Natural killer cell (primary cell): ENCODE measurements at regions not wholly inside any gene's neighbourhood (a gene's known extent, or its start where the extent isn't known, plus 50 kb on each side); places are given as distances from the start of the nearest gene placed in this dataset.

Experiments
- ATAC-seq, 3 donors: fragments of 150-1000 bp in 2 of 3; fragments of 200-7000 bp in 1 of 3; cut with Tn5 transposase; 1 replicate in 1 of 3; 2 replicates in 2 of 3; pipeline ENCODE4 v1.10.0; 2021; ENCODE audit warnings: mild to moderate bottlenecking in 2 of 3, moderate library complexity in 2 of 3
- DNase-seq, 2 donors: peaks; one replicate each; pipeline versions ENCODE4 v3.0.0 to v3.0.0-alpha.2; 2013 to 2021; ENCODE audit warnings: mixed read lengths in 1 of 2
- H3K27ac ChIP-seq: one replicate; pipeline ENCODE4 v1.5.1; 2013; ENCODE audit warnings: mild to moderate bottlenecking, low read length
- H3K27me3 ChIP-seq: one replicate; pipeline ENCODE4 v1.6.1; 2013; ENCODE audit warnings: low read length; ENCODE audit not compliant: control insufficient read depth, insufficient read depth
- H3K36me3 ChIP-seq: one replicate; pipeline ENCODE4 v1.6.1; 2013; ENCODE audit warnings: low read length; ENCODE audit not compliant: control insufficient read depth, insufficient read depth
- H3K4me1 ChIP-seq: one replicate; pipeline ENCODE4 v1.6.1; 2013; ENCODE audit warnings: low read length; ENCODE audit not compliant: control insufficient read depth, insufficient read depth
- H3K4me3 ChIP-seq: one replicate; pipeline ENCODE4 v1.5.1; 2013; ENCODE audit warnings: low read length
- H3K9me3 ChIP-seq: one replicate; pipeline ENCODE4 v1.6.1; 2013; ENCODE audit warnings: low read length; ENCODE audit not compliant: control insufficient read depth, insufficient read depth
- H3K27ac Mint-ChIP-seq, 2 donors: one replicate each; pipeline ENCODE4 v1.8.0; 2022; ENCODE audit warnings: mild to moderate bottlenecking in 2 of 2, mixed read lengths in 2 of 2, moderate library complexity in 1 of 2
- H3K27me3 Mint-ChIP-seq, 2 donors: one replicate each; pipeline ENCODE4 v1.8.0; 2022; ENCODE audit warnings: low read depth in 2 of 2, mixed read lengths in 2 of 2
- H3K36me3 Mint-ChIP-seq: one replicate; pipeline ENCODE4 v1.8.0; 2022; ENCODE audit warnings: mixed read lengths
- H3K4me1 Mint-ChIP-seq, 2 donors: one replicate each; pipeline ENCODE4 v1.8.0; 2022; ENCODE audit warnings: mixed read lengths in 2 of 2
- H3K4me3 Mint-ChIP-seq: one replicate; pipeline ENCODE4 v1.8.0; 2022; ENCODE audit warnings: mild to moderate bottlenecking, moderate library complexity, mixed read lengths
- H3K9me3 Mint-ChIP-seq, 2 donors: one replicate each; pipeline ENCODE4 v1.8.0; 2022; ENCODE audit warnings: mixed read lengths in 2 of 2
- CTCF ChIP-seq: fragments of 200-600 bp; IDR thresholded peaks from one replicate; pipeline ENCODE4 v1.8.0; 2022; ENCODE audit warnings: antibody characterized with exemption
- WGBS: methylation state at CpG from one replicate; pipeline ENCODE4 v1.1.7; 2013; ENCODE audit warnings: missing lambda C conversion rate; ENCODE audit not compliant: insufficient coverage; 5-methylcytosine and 5-hydroxymethylcytosine counted together
- intact Hi-C: fragments of 100-400 bp; cut with micrococcal nuclease; formaldehyde crosslinking; loops from one replicate; pipeline ENCODE4 v1.14.2; 2022

- DNase-seq (no peak), ATAC-seq (no peak)
- 28% methylated on average over 2 of the region's 2 CpGs for WGBS
- Mint-ChIP-seq H3K27me3 (no peaks in the 10 kb centered on the region), H3K36me3 (no peaks in the 10 kb centered on the region), H3K27ac (no peak overlapping the region), H3K4me1 (no peaks in the 10 kb centered on the region), H3K4me3 (no peak overlapping the region), H3K9me3 (no peaks in the 10 kb centered on the region)
- Histone ChIP-seq H3K4me3 (no peak overlapping the region), H3K4me1 (no peaks in the 10 kb centered on the region), H3K36me3 (no peaks in the 10 kb centered on the region), H3K27me3 (no peaks in the 10 kb centered on the region), H3K27ac (no peak overlapping the region), H3K9me3 (no peaks in the 10 kb centered on the region)
- no peak for TF ChIP-seq CTCF
- intact Hi-C loops, result no loop called here
Observed at GRCh38 chr2:222074674-222075073, 224.1 kb downstream of the PAX3 start.

DNA sequence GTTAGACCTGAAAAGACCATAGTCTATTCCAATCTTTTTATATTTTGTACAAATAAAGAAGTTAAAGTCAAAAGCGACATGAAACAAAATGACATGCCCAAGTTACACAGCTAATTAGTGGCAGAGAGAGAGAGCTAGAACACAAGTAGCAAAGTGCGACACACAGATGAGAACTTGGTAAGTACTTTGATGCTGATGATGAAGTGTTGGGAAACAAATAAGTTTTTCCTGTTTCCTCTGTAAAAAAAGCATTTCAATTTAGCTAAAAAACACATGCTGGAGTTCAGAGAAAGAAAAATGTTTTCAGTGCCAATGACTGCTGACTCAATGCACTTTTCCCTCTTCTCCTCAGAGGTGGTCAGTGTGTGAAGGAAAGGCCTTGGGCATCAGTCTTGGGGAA is 226.9 kb downstream of the PAX3 start:
- Mint-ChIP-seq H3K4me1 (no peaks in the 10 kb centered on the region), H3K4me3 (no peak overlapping the region), H3K36me3 (no peaks in the 10 kb centered on the region), H3K27ac (no peak overlapping the region), H3K9me3 (peaks cover 0 to 5% of the 10 kb centered on the region in 2 donors), H3K27me3 (peaks cover 0 to 3% of the 10 kb centered on the region in 2 donors)
- intact Hi-C loops, result no loop called here
- H3K4me3 ChIP-seq, result no peak overlapping the region
- DNase-seq (no peak), ATAC-seq (no peak)
- H3K36me3 ChIP-seq, result no peaks in the 10 kb centered on the region
- no peaks in the 10 kb centered on the region for H3K4me1 ChIP-seq
- no peaks in the 10 kb centered on the region for H3K9me3 ChIP-seq
- no peak overlapping the region for H3K27ac ChIP-seq
- WGBS, result 90% methylated on average over 2 of the region's 2 CpGs
- TF ChIP-seq CTCF, result no peak
- H3K27me3 ChIP-seq, result no peaks in the 10 kb centered on the region

GRCh38 chr2:222064286-222064685 is 234.5 kb downstream of the PAX3 start:
- H3K27ac ChIP-seq, result no peak overlapping the region
- no peaks in the 10 kb centered on the region for H3K4me1 ChIP-seq
- no peaks in the 10 kb centered on the region for H3K36me3 ChIP-seq
- ATAC-seq (no peak), DNase-seq (no peak)
- no peak for TF ChIP-seq CTCF
- Mint-ChIP-seq H3K4me3 (no peak overlapping the region), H3K36me3 (no peaks in the 10 kb centered on the region), H3K9me3 (peaks cover 0 to 5% of the 10 kb centered on the region in 2 donors), H3K27me3 (peaks cover 4 to 5% of the 10 kb centered on the region in 2 donors), H3K27ac (no peak overlapping the region), H3K4me1 (no peaks in the 10 kb centered on the region)
- intact Hi-C loops, result no loop called here
- no peaks in the 10 kb centered on the region for H3K27me3 ChIP-seq
- no peaks in the 10 kb centered on the region for H3K9me3 ChIP-seq
- WGBS, result 94% methylated on average over 2 of the region's 2 CpGs
- H3K4me3 ChIP-seq, result no peak overlapping the region

- Mint-ChIP-seq H3K4me1 (no peaks in the 10 kb centered on the region), H3K36me3 (no peaks in the 10 kb centered on the region), H3K9me3 (peaks cover 0 to 2% of the 10 kb centered on the region in 2 donors), H3K27ac (no peak overlapping the region), H3K4me3 (no peak overlapping the region), H3K27me3 (peaks cover 6 to 8% of the 10 kb centered on the region in 2 donors)
- H3K4me1 ChIP-seq, result no peaks in the 10 kb centered on the region
- no peaks in the 10 kb centered on the region for H3K9me3 ChIP-seq
- no peak overlapping the region for H3K27ac ChIP-seq
- no peak for ATAC-seq
- 78% methylated on average over 2 of the region's 2 CpGs for WGBS
- no peaks in the 10 kb centered on the region for H3K36me3 ChIP-seq
- intact Hi-C loops, result no loop called here
- TF ChIP-seq CTCF, result no peak
- H3K27me3 ChIP-seq, result no peaks in the 10 kb centered on the region
- no peak overlapping the region for H3K4me3 ChIP-seq
- no peak for DNase-seq
Observed at GRCh38 chr2:222058819-222059445, 239.9 kb downstream of the PAX3 start.
